A673 (cell line): ENCODE measurements at regions not wholly inside any gene's neighbourhood (a gene's known extent, or its start where the extent isn't known, plus 50 kb on each side); places are given as distances from the start of the nearest gene placed in this dataset.

ENCODE experiments used
- BruUV-seq: library from RNA; stranded (reverse); fragments of 400-500 nt; replicated peaks from 2 replicates; lab custom pipeline; 2021; lab: Mats Ljungman, UMichigan
- CTCF ChIA-PET: fragments of 300-600 bp; sonication (Branson Sonifier 250); formaldehyde crosslinking; loops from one replicate; lab custom pipeline; 2022; ENCODE audit warnings: antibody characterized with exemption; lab: Charles Lee
- POLR2A ChIA-PET: fragments of 300-600 bp; sonication (Branson Sonifier 250); formaldehyde crosslinking; loops from one replicate; lab custom pipeline; 2022; ENCODE audit warnings: antibody characterized with exemption; ENCODE audit not compliant: low non-redundant PET; lab: Charles Lee
- DNase-seq: peaks from one replicate; pipeline ENCODE4 v3.0.0-alpha.2; 2015; ENCODE audit warnings: low spot score
- H3K27ac ChIP-seq: fragments of 200-600 bp; sonication (generic); 2 replicates; pipeline ENCODE4 v1.5.1; 2016; ENCODE audit warnings: mixed run types, low read depth, mild to moderate bottlenecking, mixed read lengths, antibody characterized with exemption, low read length; ENCODE audit not compliant: poor library complexity, severe bottlenecking
- H3K27me3 ChIP-seq: fragments of 200-600 bp; sonication (generic); replicated peaks from 2 replicates; pipeline ENCODE4 v1.6.1; 2017; ENCODE audit warnings: mixed run types, low read depth, mild to moderate bottlenecking, mixed read lengths, antibody characterized with exemption, low read length; ENCODE audit not compliant: insufficient read depth, poor library complexity
- H3K36me3 ChIP-seq: fragments of 200-600 bp; sonication (generic); 2 replicates; pipeline ENCODE4 v1.6.1; 2016; ENCODE audit warnings: mixed run types, mild to moderate bottlenecking, mixed read lengths, antibody characterized with exemption, low read length; ENCODE audit not compliant: insufficient read depth, poor library complexity, severe bottlenecking
- H3K4me1 ChIP-seq: fragments of 200-600 bp; sonication (generic); 2 replicates; pipeline ENCODE4 v1.6.1; 2017; ENCODE audit warnings: mixed run types, mild to moderate bottlenecking, mixed read lengths, antibody characterized with exemption, low read length; ENCODE audit not compliant: insufficient read depth, poor library complexity, severe bottlenecking
- H3K4me3 ChIP-seq: fragments of 200-600 bp; sonication (generic); 2 replicates; pipeline ENCODE4 v1.5.1; 2016; ENCODE audit warnings: low read depth, mixed run types, mild to moderate bottlenecking, mixed read lengths, low read length; ENCODE audit not compliant: poor library complexity, severe bottlenecking
- H3K9me3 ChIP-seq: fragments of 200-600 bp; sonication (generic); 2 replicates; pipeline ENCODE4 v1.6.1; 2016; ENCODE audit warnings: mixed run types, low read depth, mild to moderate bottlenecking, mixed read lengths, antibody characterized with exemption, low read length; ENCODE audit not compliant: poor library complexity, severe bottlenecking
- CTCF ChIP-seq: fragments of 300-800, 200-600 bp; sonication (generic); conservative IDR thresholded peaks from 2 replicates; pipeline ENCODE4 v1.5.1; 2017; ENCODE audit warnings: low read depth, mild to moderate bottlenecking, antibody characterized with exemption, low read length, moderate library complexity, mixed read lengths
- EZH2 ChIP-seq: fragments of 200-600 bp; sonication (generic); IDR thresholded peaks from 2 replicates; pipeline ENCODE4 v1.6.1; 2017; ENCODE audit warnings: borderline replicate concordance, low read depth, mild to moderate bottlenecking, mixed read lengths, antibody characterized with exemption, low read length; ENCODE audit not compliant: poor library complexity, severe bottlenecking
- intact Hi-C: fragments of 100-400 bp; cut with micrococcal nuclease; formaldehyde crosslinking; loops from one replicate; pipeline ENCODE4 v1.10.0; 2022; ENCODE audit not compliant: unreplicated experiment

- no peaks in the 10 kb centered on the region for H3K36me3 ChIP-seq
- TF ChIP-seq EZH2 (no peak), CTCF (no peak)
- POLR2A ChIA-PET = no interaction called here
- no peak overlapping the region for H3K27ac ChIP-seq
- H3K4me3 ChIP-seq = no peak overlapping the region
- H3K4me1 ChIP-seq = no peaks in the 10 kb centered on the region
- no peaks in the 10 kb centered on the region for H3K9me3 ChIP-seq
- no peak for DNase-seq
- CTCF ChIA-PET = interaction anchor here (1.3 kb wide), 1 partner anchor 223 kb away, joined by 4 read pairs; no protein-coding TSS in a partner anchor
- intact Hi-C loops = no loop called here
- BruUV-seq = no TSS peak
- H3K27me3 ChIP-seq = peaks cover 79% of the 10 kb centered on the region
These were observed 90.5 kb downstream of the ENGASE start for GRCh38 chr17:79164913-79165695.

GRCh38 chr17:79164408-79164807 lies 89.8 kb downstream of the ENGASE start:
- Histone ChIP-seq H3K27me3 (peaks cover 76% of the 10 kb centered on the region), H3K9me3 (no peaks in the 10 kb centered on the region), H3K4me1 (no peaks in the 10 kb centered on the region), H3K27ac (no peak overlapping the region), H3K36me3 (no peaks in the 10 kb centered on the region), H3K4me3 (no peak overlapping the region)
- TF ChIP-seq CTCF (no peak), EZH2 (no peak)
- intact Hi-C loops = no loop called here
- ChIA-PET CTCF (interaction anchor here (1.3 kb wide), 1 partner anchor 224 kb away, joined by 4 read pairs; no protein-coding TSS in a partner anchor), POLR2A (no interaction called here)
- BruUV-seq = no TSS peak
- DNase-seq = no peak

GRCh38 chr17:79163071-79163470 lies 88.4 kb downstream of the ENGASE start:
- BruUV-seq = no TSS peak
- no peak for DNase-seq
- H3K27ac ChIP-seq = no peak overlapping the region
- ChIA-PET POLR2A (no interaction called here), CTCF (no interaction called here)
- H3K27me3 ChIP-seq = peaks cover 77% of the 10 kb centered on the region
- no peaks in the 10 kb centered on the region for H3K36me3 ChIP-seq
- H3K9me3 ChIP-seq = no peaks in the 10 kb centered on the region
- no peak overlapping the region for H3K4me3 ChIP-seq
- no peaks in the 10 kb centered on the region for H3K4me1 ChIP-seq
- TF ChIP-seq CTCF (no peak), EZH2 (no peak)
- intact Hi-C loops = no loop called here
